GM06990 (cell line): ENCODE measurements at regions not wholly inside any gene's neighbourhood (a gene's known extent, or its start where the extent isn't known, plus 50 kb on each side); places are given as distances from the start of the nearest gene placed in this dataset.

Experiments
- DNase-seq: peaks from one replicate; pipeline ENCODE4 v3.0.0-alpha.2; 2011; ENCODE audit not compliant: insufficient read length; ENCODE audit errors: extremely low read depth
- H3K27me3 ChIP-seq: replicated peaks from 2 replicates; pipeline ENCODE4 v1.6.0; 2011; ENCODE audit warnings: low read length; ENCODE audit not compliant: control insufficient read depth, insufficient read depth
- H3K36me3 ChIP-seq: 2 replicates; pipeline ENCODE4 v1.5.1; 2011; ENCODE audit warnings: low read length; ENCODE audit not compliant: control insufficient read depth, insufficient read depth
- H3K4me3 ChIP-seq: replicated peaks from 2 replicates; pipeline ENCODE4 v1.5.1; 2011; ENCODE audit warnings: low read depth, mild to moderate bottlenecking, control low read depth, low read length
- CTCF ChIP-seq: IDR thresholded peaks from 2 replicates; pipeline ENCODE4 v1.5.1; 2011; ENCODE audit warnings: low read length, control low read depth, mild to moderate bottlenecking, inconsistent platforms; ENCODE audit not compliant: insufficient read depth, poor library complexity, severe bottlenecking

DNA sequence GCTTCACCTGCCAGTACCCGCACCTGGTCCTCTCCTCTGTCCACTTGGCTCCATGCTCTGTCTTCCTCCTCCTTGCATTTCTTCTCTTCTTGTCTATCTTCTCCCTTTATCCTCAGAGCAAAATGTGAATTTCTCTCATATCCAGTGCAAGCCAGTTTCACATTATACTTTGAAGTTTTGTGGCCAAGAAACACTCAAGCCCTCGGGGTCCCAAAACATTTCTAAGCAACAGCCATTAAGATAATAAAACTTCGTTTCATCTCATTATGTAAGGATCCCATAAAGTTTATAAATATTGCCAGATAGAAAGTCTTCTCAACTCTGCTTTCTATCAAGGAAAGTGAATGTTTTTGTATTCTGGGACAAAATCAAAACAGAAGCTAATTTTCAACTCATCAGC, 178.8 kb downstream of the SNX18 start:
- no peak for TF ChIP-seq CTCF
- H3K27me3 ChIP-seq = no peaks in the 10 kb centered on the region
- no peaks in the 10 kb centered on the region for H3K36me3 ChIP-seq
- no peak overlapping the region for H3K4me3 ChIP-seq
- no peak for DNase-seq

GRCh38 chr5:54695198-54695966, 177.8 kb downstream of the SNX18 start:
- DNase-seq = no peak
- Histone ChIP-seq H3K36me3 (no peaks in the 10 kb centered on the region), H3K27me3 (no peaks in the 10 kb centered on the region), H3K4me3 (no peak overlapping the region)
- no peak for TF ChIP-seq CTCF

- Histone ChIP-seq H3K36me3 (no peaks in the 10 kb centered on the region), H3K27me3 (no peaks in the 10 kb centered on the region), H3K4me3 (no peak overlapping the region)
- no peak for DNase-seq
- no peak for TF ChIP-seq CTCF
Observed at GRCh38 chr5:54693936-54694657, 176.5 kb downstream of the SNX18 start.

DNA sequence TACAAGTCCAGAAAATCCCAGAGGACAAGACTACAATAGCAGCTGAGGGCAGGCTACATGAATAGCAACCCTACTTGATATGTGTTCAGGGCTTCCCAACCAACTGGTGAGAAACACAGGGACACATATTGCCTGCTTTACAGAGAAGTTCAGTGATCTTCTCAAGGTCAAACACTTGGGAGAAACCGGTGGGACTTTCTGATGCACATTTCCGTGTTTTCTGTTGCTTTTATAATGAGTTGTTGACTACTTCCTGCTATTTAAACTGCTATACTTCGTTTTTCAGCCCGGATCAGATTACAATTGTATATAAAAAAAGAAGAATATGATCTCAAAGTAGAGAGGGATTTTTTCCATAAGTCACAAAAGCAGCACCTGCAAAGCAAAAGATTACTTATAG, 175.1 kb downstream of the SNX18 start:
- Histone ChIP-seq H3K4me3 (no peak overlapping the region), H3K27me3 (no peaks in the 10 kb centered on the region), H3K36me3 (no peaks in the 10 kb centered on the region)
- DNase-seq = no peak
- no peak for TF ChIP-seq CTCF

DNA sequence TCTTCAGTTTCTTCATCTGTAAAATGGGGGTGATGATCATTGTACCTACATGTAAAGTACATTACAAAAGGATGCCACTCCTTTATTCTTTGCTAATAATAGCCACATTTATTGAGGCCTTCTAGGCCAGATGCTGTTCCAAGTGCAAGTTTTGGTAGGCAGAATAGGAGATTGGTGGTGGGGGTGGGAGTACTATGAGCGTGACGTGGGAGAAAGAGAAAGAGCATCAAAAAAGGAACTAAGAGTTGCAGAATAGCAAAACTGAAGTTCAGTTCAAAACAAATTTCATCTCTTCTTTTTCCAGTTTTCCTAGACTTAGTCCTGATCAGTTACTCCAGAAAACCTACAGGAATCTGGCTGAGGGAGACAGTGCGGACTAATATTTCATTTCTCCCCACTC, 174.1 kb downstream of the SNX18 start:
- no peak overlapping the region for H3K4me3 ChIP-seq

More for the DNA sequence above, 174.1 kb downstream of the SNX18 start:
- Histone ChIP-seq H3K27me3 (no peaks in the 10 kb centered on the region), H3K36me3 (no peaks in the 10 kb centered on the region)
- TF ChIP-seq CTCF = no peak
- DNase-seq = no peak
